ENCODE measurements at regions not wholly inside any gene's neighbourhood (a gene's known extent, or its start where the extent isn't known, plus 50 kb on each side); places are given as distances from the start of the nearest gene placed in this dataset.

- TF ChIP-seq CREB1 (CRISPR knock-in tag; IDR thresholded peaks at IDR 0.05; ENCODE audit: low read depth) (no peak), REST (IDR thresholded peaks at IDR 0.05; ENCODE audit: unreplicated experiment) (no peak), CTCF (conservative IDR thresholded peaks at IDR 0.05; ENCODE audit: low read depth in 2 of 2) (no peak), POLR2AphosphoS5 (IDR thresholded peaks at IDR 0.05; ENCODE audit: low read depth) (no peak), ETS1 (IDR thresholded peaks at IDR 0.05) (no peak), EZH2 (IDR thresholded peaks at IDR 0.05; ENCODE audit: low read depth, unreplicated experiment) (no peak), NANOG (IDR thresholded peaks at IDR 0.05; ENCODE audit: borderline replicate concordance) (no peak)
These were observed 157.2 kb upstream of the IL12A start for GRCh38 chr3:159831466-159831865.
